Ectodermal cell (in vitro differentiated cells): ENCODE measurements at regions not wholly inside any gene's neighbourhood (a gene's known extent, or its start where the extent isn't known, plus 50 kb on each side); places are given as distances from the start of the nearest gene placed in this dataset.
"Not testable (repeated sequence)": the region's sequence is repeated elsewhere in the genome, so short reads cannot be mapped to it uniquely, and the experiment has no call there.

Experiments used
- H3K27ac ChIP-seq: 2 replicates; pipeline ENCODE4 v1.7.0; 2013; ENCODE audit warnings: mild to moderate bottlenecking, low read depth, low read length; ENCODE audit not compliant: insufficient read depth, poor library complexity, severe bottlenecking
- H3K27me3 ChIP-seq: 2 replicates; pipeline ENCODE4 v1.7.0; 2013; ENCODE audit warnings: mild to moderate bottlenecking, low read length; ENCODE audit not compliant: insufficient read depth, control insufficient read depth, poor library complexity, severe bottlenecking
- H3K36me3 ChIP-seq: one replicate; pipeline ENCODE4 v1.7.0; 2013; ENCODE audit warnings: low read length; ENCODE audit not compliant: control insufficient read depth, insufficient read depth
- H3K4me1 ChIP-seq: one replicate; pipeline ENCODE4 v1.7.0; 2013; ENCODE audit warnings: low read length; ENCODE audit not compliant: control insufficient read depth, insufficient read depth
- H3K4me3 ChIP-seq: 2 replicates; pipeline ENCODE4 v1.7.0; 2013; ENCODE audit warnings: low read depth, low read length, control low read depth; ENCODE audit not compliant: insufficient read depth
- H3K9me3 ChIP-seq: 2 replicates; pipeline ENCODE4 v1.7.0; 2013; ENCODE audit warnings: mild to moderate bottlenecking, low read length, moderate library complexity; ENCODE audit not compliant: control insufficient read depth
- WGBS, 2 experiments: methylation state at CpG; one replicate each; pipeline ENCODE4 v1.1.7; 2013; ENCODE audit warnings: missing lambda C conversion rate in 2 of 2; 5-methylcytosine and 5-hydroxymethylcytosine counted together

DNA sequence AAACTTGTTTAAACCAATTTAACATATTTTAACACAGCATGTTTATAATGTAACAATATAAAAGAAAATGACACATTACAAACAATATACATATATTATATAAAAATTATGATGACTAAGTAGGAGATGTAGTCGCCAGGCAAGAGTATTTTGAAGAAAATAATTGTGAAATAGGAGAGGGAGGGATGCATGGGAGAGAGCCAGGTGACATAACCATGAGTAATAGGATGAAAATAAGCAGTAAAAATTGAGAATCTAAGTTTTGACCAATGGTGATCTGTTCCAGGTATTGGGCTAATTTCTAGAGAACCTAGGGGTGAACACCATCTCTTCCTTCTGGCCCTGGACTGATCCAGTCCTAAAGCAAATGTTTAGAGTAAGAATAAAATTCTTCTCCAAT is 315.2 kb upstream of the G2E3 start:
- Histone ChIP-seq H3K4me1 (peaks cover 12% of the 10 kb centered on the region), H3K36me3 (no peaks in the 10 kb centered on the region), H3K27ac (no peak overlapping the region), H3K9me3 (no peaks in the 10 kb centered on the region), H3K27me3 (no peaks in the 10 kb centered on the region), H3K4me3 (no peak overlapping the region)
- 0 to 2% methylated on average over 1 of the region's 1 CpG for WGBS, 2 experiments

DNA sequence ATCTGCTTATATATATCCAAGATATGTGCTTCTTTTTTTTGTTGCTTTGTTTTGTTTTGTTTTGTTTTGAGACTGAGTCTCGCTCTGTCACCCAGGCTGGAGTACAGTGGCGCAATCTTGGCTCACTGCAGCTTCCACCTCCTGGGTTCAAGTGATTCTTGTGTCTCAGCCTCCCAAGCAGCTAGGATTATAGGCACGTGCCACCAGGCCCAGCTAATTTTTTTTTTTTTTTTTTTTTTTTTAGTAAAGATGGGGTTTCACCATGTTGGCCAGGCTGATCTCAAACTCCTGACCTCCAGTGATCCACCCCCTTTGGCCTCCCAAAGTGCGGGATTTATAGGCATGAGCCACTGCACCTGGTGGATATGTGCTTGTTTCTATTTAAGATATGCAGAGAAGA is 314.6 kb upstream of the G2E3 start:
- not testable (repeated sequence) for H3K27me3 ChIP-seq, H3K36me3 ChIP-seq, H3K27ac ChIP-seq, H3K9me3 ChIP-seq, H3K4me3 ChIP-seq
- WGBS, 2 experiments: 85 to 88% methylated on average over 4 of the region's 4 CpGs
- H3K4me1 ChIP-seq: peaks cover 12% of the 10 kb centered on the region

GRCh38 chr14:30251017-30251416 is 307.9 kb upstream of the G2E3 start:
- no peaks in the 10 kb centered on the region for H3K4me1 ChIP-seq
- no peaks in the 10 kb centered on the region for H3K27me3 ChIP-seq
- H3K4me3 ChIP-seq: no peak overlapping the region
- H3K27ac ChIP-seq: no peak overlapping the region
- no peaks in the 10 kb centered on the region for H3K9me3 ChIP-seq
- no peaks in the 10 kb centered on the region for H3K36me3 ChIP-seq

DNA sequence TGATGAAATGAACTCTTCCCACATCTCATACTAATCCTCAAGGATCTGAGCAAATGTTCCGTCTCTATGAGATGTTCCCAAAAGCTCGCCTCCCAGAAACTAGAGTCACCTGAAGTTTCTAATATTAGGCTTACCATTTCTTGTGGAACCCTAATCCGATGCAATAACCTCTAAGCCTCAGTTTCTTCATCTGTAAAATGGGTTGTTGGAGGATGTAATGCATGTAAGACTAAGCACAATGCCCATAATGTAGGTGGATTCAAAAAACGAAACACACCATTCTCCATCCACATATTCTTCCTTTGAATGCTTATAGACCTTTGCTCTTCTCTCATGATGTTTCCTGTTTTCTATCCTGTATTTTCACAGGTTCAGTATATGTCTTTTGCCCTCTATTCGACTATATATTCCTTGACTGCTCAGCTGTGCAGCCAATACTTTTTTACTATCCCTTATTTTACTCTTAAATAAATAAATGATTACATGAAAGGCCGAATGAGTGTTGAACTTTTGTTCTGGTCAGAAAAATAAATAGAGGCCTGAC is 307.3 kb upstream of the G2E3 start:
- H3K27me3 ChIP-seq: no peaks in the 10 kb centered on the region
- no peak overlapping the region for H3K4me3 ChIP-seq
- H3K27ac ChIP-seq: no peak overlapping the region
- H3K4me1 ChIP-seq: no peaks in the 10 kb centered on the region
- H3K36me3 ChIP-seq: no peaks in the 10 kb centered on the region
- H3K9me3 ChIP-seq: no peaks in the 10 kb centered on the region
- 89 to 90% methylated on average over 5 of the region's 6 CpGs for WGBS, 2 experiments

DNA sequence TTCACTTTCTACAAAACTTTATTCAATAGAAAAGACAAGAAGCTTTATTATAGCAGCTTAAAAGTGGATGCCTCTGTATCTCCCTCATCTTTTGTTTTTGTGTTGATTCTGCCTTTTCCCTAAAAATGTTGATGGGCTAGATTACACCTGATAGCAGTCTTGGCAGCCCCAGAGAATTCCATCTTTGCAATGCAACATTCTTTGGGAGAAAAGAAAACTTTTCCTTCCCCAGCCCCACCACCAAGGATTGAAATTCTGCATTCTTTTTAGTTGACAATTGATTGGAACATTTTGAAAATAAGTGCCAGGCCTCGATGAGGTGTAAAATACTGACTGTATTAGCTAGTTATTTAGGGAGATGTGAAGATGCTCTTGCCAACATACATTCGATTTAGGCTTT is 306.8 kb upstream of the G2E3 start:
- H3K27me3 ChIP-seq: no peaks in the 10 kb centered on the region
- WGBS, 2 experiments: 78 to 94% methylated on average over 2 of the region's 2 CpGs

GRCh38 chr14:30252783-30253674 is 305.9 kb upstream of the G2E3 start:
- 79 to 84% methylated on average over 5 to 6 of the region's 6 CpGs for WGBS, 2 experiments
- no peak overlapping the region for H3K4me3 ChIP-seq
- H3K27ac ChIP-seq: no peak overlapping the region

More for the DNA sequence above, 306.8 kb upstream of the G2E3 start:
- Histone ChIP-seq H3K4me1 (no peaks in the 10 kb centered on the region), H3K36me3 (no peaks in the 10 kb centered on the region), H3K9me3 (no peaks in the 10 kb centered on the region), H3K27ac (no peak overlapping the region), H3K4me3 (no peak overlapping the region)

DNA sequence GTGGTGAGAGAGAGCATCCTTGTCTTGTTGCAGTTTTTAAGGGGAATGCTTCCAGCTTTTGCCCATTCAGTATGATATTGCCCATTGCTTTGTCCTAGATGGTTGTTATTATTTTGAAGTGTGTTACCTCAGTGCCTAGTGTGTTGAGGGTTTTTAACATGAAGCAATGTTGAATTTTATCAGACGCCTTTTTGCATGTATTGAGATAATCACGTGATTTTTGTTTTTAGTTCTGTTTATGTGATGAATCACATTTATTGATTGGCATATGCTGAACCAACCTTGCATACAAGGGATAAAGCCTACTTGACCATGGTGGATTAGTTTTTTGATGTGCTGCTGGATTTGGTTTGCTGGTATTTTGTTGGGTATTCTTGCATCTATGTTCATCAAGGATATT is 302.3 kb upstream of the G2E3 start:
- H3K4me3 ChIP-seq: no peak overlapping the region
- no peak overlapping the region for H3K27ac ChIP-seq
- no peaks in the 10 kb centered on the region for H3K27me3 ChIP-seq
- H3K4me1 ChIP-seq: peaks cover 4% of the 10 kb centered on the region
- H3K9me3 ChIP-seq: no peaks in the 10 kb centered on the region
- H3K36me3 ChIP-seq: no peaks in the 10 kb centered on the region
- 96 to 99% methylated on average over 2 of the region's 2 CpGs for WGBS, 2 experiments

More at GRCh38 chr14:30252783-30253674, 305.9 kb upstream of the G2E3 start:
- no peaks in the 10 kb centered on the region for H3K9me3 ChIP-seq
- no peaks in the 10 kb centered on the region for H3K4me1 ChIP-seq
- no peaks in the 10 kb centered on the region for H3K27me3 ChIP-seq
- H3K36me3 ChIP-seq: no peaks in the 10 kb centered on the region

DNA sequence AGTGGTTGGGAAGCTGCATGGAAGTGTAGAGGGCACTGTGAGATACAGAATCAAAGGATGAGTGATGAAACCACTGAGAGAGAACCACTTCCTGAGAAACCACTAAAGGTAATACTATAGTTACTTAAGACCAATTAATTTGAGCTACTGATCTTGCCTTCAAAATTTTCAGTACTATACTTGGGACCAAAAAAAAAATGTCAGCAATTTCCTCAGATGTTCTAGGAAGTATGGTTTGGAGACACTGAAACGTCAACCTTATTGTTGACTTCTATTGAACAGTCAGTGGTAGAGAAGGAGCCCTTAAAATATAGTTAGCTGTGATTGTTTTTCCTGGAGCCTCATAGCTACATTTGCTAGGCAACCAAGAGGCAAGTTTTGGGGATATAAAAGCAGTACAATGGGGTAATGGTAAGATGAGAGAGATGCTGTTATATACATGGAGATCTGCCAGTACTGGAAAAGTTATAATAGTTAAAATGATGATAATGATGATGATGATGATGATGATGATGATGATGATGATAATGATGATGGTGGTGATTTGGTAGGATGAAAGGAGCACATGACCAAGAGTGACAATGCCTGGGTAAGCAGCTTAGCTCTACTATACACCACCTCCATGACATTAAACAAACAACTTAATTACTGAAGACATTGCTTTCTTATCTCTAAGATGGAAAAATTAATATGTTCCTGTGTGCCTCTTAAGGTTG is 300.9 kb upstream of the G2E3 start:
- no peaks in the 10 kb centered on the region for H3K36me3 ChIP-seq
- H3K27me3 ChIP-seq: no peaks in the 10 kb centered on the region
- no peak overlapping the region for H3K27ac ChIP-seq
- 91 to 94% methylated on average over 1 of the region's 1 CpG for WGBS, 2 experiments
- peaks cover 4% of the 10 kb centered on the region for H3K4me1 ChIP-seq
- no peak overlapping the region for H3K4me3 ChIP-seq
- H3K9me3 ChIP-seq: no peaks in the 10 kb centered on the region

DNA sequence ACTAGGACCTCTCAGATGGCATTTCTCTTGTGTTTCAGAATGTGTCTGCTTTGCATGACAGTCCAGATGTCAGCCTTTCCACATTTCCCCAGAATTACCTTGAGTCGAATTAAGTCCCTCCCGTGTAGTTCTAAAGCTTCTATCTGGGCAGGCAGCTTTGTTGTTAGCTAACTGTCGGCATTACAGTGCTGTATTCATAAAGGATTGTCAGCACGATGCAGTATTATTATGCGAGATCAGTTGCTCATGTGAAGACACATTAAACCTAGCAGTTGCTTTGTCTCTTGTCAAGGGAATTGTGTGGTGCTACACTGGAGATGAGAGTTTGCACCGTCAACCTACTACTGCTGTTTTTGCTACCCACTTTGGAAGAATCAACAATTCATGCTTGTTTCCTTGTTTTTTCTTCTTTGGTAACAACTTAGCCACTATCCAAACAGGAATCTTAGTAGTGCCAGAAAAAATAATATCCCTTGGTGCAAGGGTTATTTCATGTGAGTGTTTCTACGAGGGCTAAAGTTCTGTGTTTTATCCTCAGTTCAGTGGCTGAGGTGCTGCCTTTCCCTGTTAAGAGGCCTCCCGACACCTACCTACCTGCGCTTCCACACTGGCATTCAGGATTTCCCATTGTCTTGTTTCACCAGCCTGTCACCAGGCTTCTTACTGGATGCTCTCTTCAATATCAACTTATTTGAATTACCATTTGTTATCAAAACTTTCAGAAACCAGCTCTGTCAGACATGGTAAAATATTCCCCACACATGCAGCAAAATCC is 297.9 kb upstream of the G2E3 start:
- WGBS, 2 experiments: 57 to 60% methylated on average over 9 of the region's 9 CpGs
- Histone ChIP-seq H3K4me3 (no peak overlapping the region), H3K9me3 (no peaks in the 10 kb centered on the region), H3K4me1 (peaks cover 4% of the 10 kb centered on the region), H3K27ac (no peak overlapping the region), H3K36me3 (no peaks in the 10 kb centered on the region), H3K27me3 (no peaks in the 10 kb centered on the region)

DNA sequence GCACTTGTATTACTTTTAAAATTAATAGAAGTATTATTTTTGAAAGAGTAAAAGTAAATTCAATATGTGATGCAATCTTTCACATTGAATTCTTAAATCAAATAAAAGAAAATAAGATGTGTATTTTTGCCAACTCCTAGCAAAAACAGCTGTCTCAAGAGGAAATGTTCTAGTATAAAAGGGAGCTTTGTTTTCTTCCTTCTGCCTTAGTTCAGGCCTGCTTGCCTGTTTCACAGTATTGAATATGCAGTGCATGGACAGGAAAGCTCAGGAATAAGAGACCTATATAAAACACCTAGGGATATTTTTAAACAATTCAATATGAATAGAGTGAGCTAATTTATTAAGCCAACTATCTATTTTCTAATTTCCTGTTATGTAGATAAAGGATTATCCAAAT is 294.8 kb upstream of the G2E3 start:
- Histone ChIP-seq H3K27ac (no peak overlapping the region), H3K9me3 (no peaks in the 10 kb centered on the region), H3K27me3 (no peaks in the 10 kb centered on the region), H3K4me3 (no peak overlapping the region), H3K4me1 (peaks cover 4% of the 10 kb centered on the region), H3K36me3 (no peaks in the 10 kb centered on the region)
